PC-3 (cell line): ENCODE measurements at regions not wholly inside any gene's neighbourhood (a gene's known extent, or its start where the extent isn't known, plus 50 kb on each side); places are given as distances from the start of the nearest gene placed in this dataset.
"Not testable (repeated sequence)": the region's sequence is repeated elsewhere in the genome, so short reads cannot be mapped to it uniquely, and the experiment has no call there.

Experiments used
- ATAC-seq: fragments of 200-7000 bp; cut with Tn5 transposase; 2 replicates; pipeline ENCODE4 v1.9.1; 2020; ENCODE audit warnings: mild to moderate bottlenecking, moderate library complexity
- BruUV-seq: library from RNA; stranded (reverse); fragments of 400-500 nt; replicated peaks from 2 replicates; lab custom pipeline; 2021; lab: Mats Ljungman, UMichigan
- CTCF ChIA-PET: fragments of 300-600 bp; sonication (Branson Sonifier 250); formaldehyde crosslinking; loops from one replicate; lab custom pipeline; 2022; ENCODE audit warnings: antibody characterized with exemption; lab: Charles Lee
- POLR2A ChIA-PET: fragments of 300-600 bp; sonication (Branson Sonifier 250); formaldehyde crosslinking; loops from one replicate; lab custom pipeline; 2022; ENCODE audit warnings: antibody characterized with exemption; ENCODE audit not compliant: unreplicated experiment; lab: Charles Lee
- DNase-seq: peaks from one replicate; pipeline ENCODE4 v3.0.0-alpha.2; 2015
- H2AFZ ChIP-seq: fragments of 300-600 bp; sonication (generic); 2 replicates; pipeline ENCODE4 v1.6.0; 2016; ENCODE audit warnings: antibody characterized with exemption, low read length
- H3F3A ChIP-seq: fragments of 300-600 bp; sonication (generic); one replicate; pipeline ENCODE4 v1.6.0; 2017; ENCODE audit warnings: antibody characterized with exemption, low read length, control low read depth, mild to moderate bottlenecking; ENCODE audit not compliant: unreplicated experiment
- H3K27ac ChIP-seq: fragments of 300-600 bp; sonication (generic); 2 replicates; pipeline ENCODE4 v1.5.1; 2016; ENCODE audit warnings: mild to moderate bottlenecking, low read length
- H3K27me3 ChIP-seq: fragments of 300-600 bp; sonication (generic); 2 replicates; pipeline ENCODE4 v1.6.1; 2016; ENCODE audit warnings: low read length, mixed read lengths
- H3K36me3 ChIP-seq: fragments of 300-600 bp; sonication (generic); 2 replicates; pipeline ENCODE4 v1.6.1; 2016; ENCODE audit warnings: low read depth, mixed run types, low read length, mixed read lengths
- H3K4me1 ChIP-seq: fragments of 300-600 bp; sonication (generic); 2 replicates; pipeline ENCODE4 v1.5.1; 2016; ENCODE audit warnings: low read length; ENCODE audit not compliant: insufficient read depth
- H3K4me2 ChIP-seq: fragments of 300-600 bp; sonication (generic); 2 replicates; pipeline ENCODE4 v1.6.0; 2016; ENCODE audit warnings: low read length
- H3K4me3 ChIP-seq: fragments of 300-600 bp; sonication (generic); 2 replicates; pipeline ENCODE4 v1.5.1; 2016; ENCODE audit warnings: mild to moderate bottlenecking, low read length, mixed read lengths
- H3K79me2 ChIP-seq: fragments of 300-600 bp; sonication (generic); 2 replicates; pipeline ENCODE4 v1.6.1; 2017; ENCODE audit warnings: low read length, mixed read lengths
- H3K9ac ChIP-seq: fragments of 300-600 bp; sonication (generic); 2 replicates; pipeline ENCODE4 v1.6.0; 2016; ENCODE audit warnings: mild to moderate bottlenecking, low read length
- H3K9me2 ChIP-seq: fragments of 300-600 bp; sonication (generic); replicated peaks from 2 replicates; pipeline ENCODE4 v1.6.1; 2016; ENCODE audit warnings: mixed run types, low read length, mixed read lengths
- H3K9me3 ChIP-seq: fragments of 300-600 bp; sonication (generic); 2 replicates; pipeline ENCODE4 v1.6.1; 2016; ENCODE audit warnings: low read length, mixed read lengths
- H4K20me1 ChIP-seq: fragments of 300-600 bp; sonication (generic); 2 replicates; pipeline ENCODE4 v1.6.1; 2016; ENCODE audit warnings: low read length, mixed read lengths
- CTCF ChIP-seq: fragments of 300-600 bp; sonication (generic); conservative IDR thresholded peaks from 2 replicates; pipeline ENCODE4 v1.5.1; 2017; ENCODE audit warnings: antibody characterized with exemption, low read depth, mild to moderate bottlenecking, low read length
- EZH2 ChIP-seq: fragments of 300-600 bp; sonication (generic); IDR thresholded peaks from one replicate; pipeline ENCODE4 v1.6.1; 2017; ENCODE audit warnings: antibody characterized with exemption, mild to moderate bottlenecking, low read length; ENCODE audit not compliant: unreplicated experiment
- EZH2phosphoT487 ChIP-seq: fragments of 300-600 bp; sonication (generic); IDR thresholded peaks from 2 replicates; pipeline ENCODE4 v1.6.1; 2018; ENCODE audit warnings: mild to moderate bottlenecking, antibody characterized with exemption, low read length, borderline replicate concordance
- intact Hi-C: fragments of 100-400 bp; cut with micrococcal nuclease; formaldehyde crosslinking; loops from 2 replicates; pipeline ENCODE4 v1.9.0; 2023

- Histone ChIP-seq H3K4me1 (no peaks in the 10 kb centered on the region), H3K27ac (no peak overlapping the region), H3K36me3 (no peaks in the 10 kb centered on the region), H3K4me2 (no peak overlapping the region), H3F3A (no peaks in the 10 kb centered on the region), H3K9ac (no peak overlapping the region), H4K20me1 (no peaks in the 10 kb centered on the region), H3K27me3 (peaks cover 11% of the 10 kb centered on the region; the same call in 1 of the 2 replicates), H3K9me2 (no peaks in the 10 kb centered on the region), H3K4me3 (no peak overlapping the region), H3K79me2 (no peaks in the 10 kb centered on the region), H2AFZ (no peak overlapping the region), H3K9me3 (no peaks in the 10 kb centered on the region)
- ChIA-PET CTCF (no interaction called here), POLR2A (no interaction called here)
- intact Hi-C loops, result no loop called here
- BruUV-seq, result no TSS peak
- ATAC-seq, result no peak
- TF ChIP-seq CTCF (no peak), EZH2phosphoT487 (no peak), EZH2 (no peak)
- no peak for DNase-seq
Observed at GRCh38 chr10:37015498-37015897, 109.9 kb upstream of the ANKRD30A start.

GRCh38 chr10:37010741-37011140, 114.7 kb upstream of the ANKRD30A start:
- POLR2A ChIA-PET, result no interaction called here
- Histone ChIP-seq H3K27me3 (peaks cover 28% of the 10 kb centered on the region), H3K9ac (no peak overlapping the region), H3K4me2 (no peak overlapping the region), H3K9me2 (no peaks in the 10 kb centered on the region), H3K79me2 (no peaks in the 10 kb centered on the region), H2AFZ (no peak overlapping the region), H3K4me3 (no peak overlapping the region), H3K27ac (no peak overlapping the region), H3F3A (no peaks in the 10 kb centered on the region), H3K9me3 (no peaks in the 10 kb centered on the region), H3K36me3 (no peaks in the 10 kb centered on the region), H4K20me1 (no peaks in the 10 kb centered on the region), H3K4me1 (no peaks in the 10 kb centered on the region)
- TF ChIP-seq CTCF, result no peak; the same call in 1 of the 2 replicates
- no peak for TF ChIP-seq EZH2phosphoT487
- TF ChIP-seq EZH2, result no peak
- BruUV-seq, result no TSS peak
- intact Hi-C loops, result no loop called here
- CTCF ChIA-PET, result no interaction called here
- DNase-seq, result peak; percentile 42
- no peak for ATAC-seq

GRCh38 chr10:37008276-37008675, 117.1 kb upstream of the ANKRD30A start:
- H3K36me3 ChIP-seq, BruUV-seq, POLR2A ChIA-PET, H4K20me1 ChIP-seq, H3K9ac ChIP-seq, H3K4me2 ChIP-seq, H3K9me2 ChIP-seq, H3K79me2 ChIP-seq, ATAC-seq, H3K27ac ChIP-seq, H3K9me3 ChIP-seq, H3F3A ChIP-seq, H2AFZ ChIP-seq, H3K4me1 ChIP-seq, H3K4me3 ChIP-seq, intact Hi-C loops: not testable (repeated sequence)
- peaks cover 50% of the 10 kb centered on the region for H3K27me3 ChIP-seq
- peak; percentile 57 for DNase-seq
- CTCF ChIA-PET, result interaction anchor here (0.6 kb wide), 1 partner anchor 1074 kb away, joined by 3 read pairs; no protein-coding TSS in a partner anchor
